ENCODE measurements at regions not wholly inside any gene's neighbourhood (a gene's known extent, or its start where the extent isn't known, plus 50 kb on each side); places are given as distances from the start of the nearest gene placed in this dataset.

GRCh38 chr17:72342627-72343527 lies 222.1 kb downstream of the SOX9 start:
- no peak overlapping the region for H2AFZ ChIP-seq (ENCODE audit: low read length)
- no peak for TF ChIP-seq EZH2 (IDR thresholded peaks at IDR 0.05; ENCODE audit: low read length, unreplicated experiment)
- TF ChIP-seq EZH2phosphoT487 (IDR thresholded peaks at IDR 0.05; ENCODE audit: borderline replicate concordance, low read length), result no peak
- TF ChIP-seq CTCF (conservative IDR thresholded peaks at IDR 0.05; ENCODE audit: low read depth, low read length), result no peak
- no TSS peak for BruUV-seq (replicated peaks)
- no peaks in the 10 kb centered on the region for H3K27me3 ChIP-seq (ENCODE audit: low read length)
- H3K4me3 ChIP-seq (ENCODE audit: low read length), result no peak overlapping the region
- no peaks in the 10 kb centered on the region for H3K36me3 ChIP-seq (ENCODE audit: low read depth, low read length)
- DNase-seq (no peak), ATAC-seq (no peak)
- no peaks in the 10 kb centered on the region for H3K79me2 ChIP-seq (ENCODE audit: low read length)
- ChIA-PET CTCF (no interaction called here), POLR2A (ENCODE audit: unreplicated experiment) (no interaction called here)
- no peaks in the 10 kb centered on the region for H3K9me3 ChIP-seq (ENCODE audit: low read length)
- peaks cover 24% of the 10 kb centered on the region for H3K4me1 ChIP-seq (ENCODE audit: insufficient read depth, low read length)
- H3K4me2 ChIP-seq (ENCODE audit: low read length), result no peak overlapping the region
- no peaks in the 10 kb centered on the region for H3K9me2 ChIP-seq (replicated peaks; ENCODE audit: low read length)
- H3K27ac ChIP-seq (ENCODE audit: low read length), result no peak overlapping the region
- no peak overlapping the region for H3K9ac ChIP-seq (ENCODE audit: low read length)
- intact Hi-C loops (cut with micrococcal nuclease), result no loop called here
- no peaks in the 10 kb centered on the region for H4K20me1 ChIP-seq (ENCODE audit: low read length)
- H3F3A ChIP-seq (ENCODE audit: low read length, unreplicated experiment), result no peaks in the 10 kb centered on the region

- intact Hi-C loops (cut with micrococcal nuclease), result no loop called here
- H3K27ac ChIP-seq (ENCODE audit: low read length), result no peak overlapping the region
- H3K4me2 ChIP-seq (ENCODE audit: low read length), result no peak overlapping the region
- H4K20me1 ChIP-seq (ENCODE audit: low read length), result no peaks in the 10 kb centered on the region
- no peaks in the 10 kb centered on the region for H3K9me3 ChIP-seq (ENCODE audit: low read length)
- H2AFZ ChIP-seq (ENCODE audit: low read length), result no peak overlapping the region
- no peaks in the 10 kb centered on the region for H3K79me2 ChIP-seq (ENCODE audit: low read length)
- CTCF ChIA-PET, result no interaction called here
- H3F3A ChIP-seq (ENCODE audit: low read length, unreplicated experiment), result no peaks in the 10 kb centered on the region
- no peak for ATAC-seq
- no peaks in the 10 kb centered on the region for H3K27me3 ChIP-seq (ENCODE audit: low read length)
- TF ChIP-seq CTCF (conservative IDR thresholded peaks at IDR 0.05; ENCODE audit: low read depth, low read length) (no peak), EZH2phosphoT487 (IDR thresholded peaks at IDR 0.05; ENCODE audit: borderline replicate concordance, low read length) (no peak), EZH2 (IDR thresholded peaks at IDR 0.05; ENCODE audit: low read length, unreplicated experiment) (no peak)
- no peaks in the 10 kb centered on the region for H3K36me3 ChIP-seq (ENCODE audit: low read depth, low read length)
- no peak overlapping the region for H3K4me3 ChIP-seq (ENCODE audit: low read length)
- no TSS peak for BruUV-seq (replicated peaks)
- H3K9me2 ChIP-seq (replicated peaks; ENCODE audit: low read length), result no peaks in the 10 kb centered on the region
- POLR2A ChIA-PET (ENCODE audit: unreplicated experiment), result no interaction called here
- H3K4me1 ChIP-seq (ENCODE audit: insufficient read depth, low read length), result peaks cover 13% of the 10 kb centered on the region
- no peak overlapping the region for H3K9ac ChIP-seq (ENCODE audit: low read length)
- no peak for DNase-seq
Observed at GRCh38 chr17:72343911-72344310, 223.1 kb downstream of the SOX9 start.

- no peak for DNase-seq
Observed at GRCh38 chr17:72344613-72345012, 223.8 kb downstream of the SOX9 start.

More at GRCh38 chr17:72344613-72345012, 223.8 kb downstream of the SOX9 start:
- no peak overlapping the region for H3K4me2 ChIP-seq (ENCODE audit: low read length)
- no peaks in the 10 kb centered on the region for H3K27me3 ChIP-seq (ENCODE audit: low read length)
- ATAC-seq, result no peak
- CTCF ChIA-PET, result no interaction called here
- H3K36me3 ChIP-seq (ENCODE audit: low read depth, low read length), result no peaks in the 10 kb centered on the region
- H3K9me3 ChIP-seq (ENCODE audit: low read length), result no peaks in the 10 kb centered on the region
- no peaks in the 10 kb centered on the region for H3K9me2 ChIP-seq (replicated peaks; ENCODE audit: low read length)
- intact Hi-C loops (cut with micrococcal nuclease), result no loop called here
- H3F3A ChIP-seq (ENCODE audit: low read length, unreplicated experiment), result no peaks in the 10 kb centered on the region
- no TSS peak for BruUV-seq (replicated peaks)
- POLR2A ChIA-PET (ENCODE audit: unreplicated experiment), result no interaction called here
- no peak overlapping the region for H2AFZ ChIP-seq (ENCODE audit: low read length)
- no peak overlapping the region for H3K27ac ChIP-seq (ENCODE audit: low read length)
- no peaks in the 10 kb centered on the region for H4K20me1 ChIP-seq (ENCODE audit: low read length)
- H3K9ac ChIP-seq (ENCODE audit: low read length), result no peak overlapping the region
- peaks cover 6% of the 10 kb centered on the region for H3K4me1 ChIP-seq (ENCODE audit: insufficient read depth, low read length)
- no peak for TF ChIP-seq CTCF (conservative IDR thresholded peaks at IDR 0.05; ENCODE audit: low read depth, low read length)
- no peak for TF ChIP-seq EZH2phosphoT487 (IDR thresholded peaks at IDR 0.05; ENCODE audit: borderline replicate concordance, low read length)
- TF ChIP-seq EZH2 (IDR thresholded peaks at IDR 0.05; ENCODE audit: low read length, unreplicated experiment), result no peak
- no peaks in the 10 kb centered on the region for H3K79me2 ChIP-seq (ENCODE audit: low read length)
- no peak overlapping the region for H3K4me3 ChIP-seq (ENCODE audit: low read length)

Measured in PC-3 (cell line).